Cardiac muscle cell (in vitro differentiated cells and primary cell): ENCODE measurements at regions not wholly inside any gene's neighbourhood (a gene's known extent, or its start where the extent isn't known, plus 50 kb on each side); places are given as distances from the start of the nearest gene placed in this dataset.

Source experiments
- DNase-seq, 2 donors: peaks; one replicate each; pipeline versions ENCODE4 v3.0.0 to v3.0.0-alpha.2; 2010 to 2017; ENCODE audit warnings: low read depth in 1 of 2, low spot score in 1 of 2
- H3K27ac ChIP-seq: fragments of 200-600 bp; sonication (generic); 2 replicates; pipeline ENCODE4 v1.5.1; 2016
- H3K27me3 ChIP-seq: fragments of 200-600 bp; sonication (generic); 2 replicates; pipeline ENCODE4 v1.6.0; 2016; ENCODE audit warnings: control low read depth
- H3K36me3 ChIP-seq: fragments of 200-600 bp; sonication (generic); 2 replicates; pipeline ENCODE4 v1.5.1; 2016; ENCODE audit warnings: control low read depth
- H3K4me1 ChIP-seq: fragments of 200-600 bp; sonication (generic); 2 replicates; pipeline ENCODE4 v1.8.1; 2017; ENCODE audit warnings: low read depth, mild to moderate bottlenecking, mixed run types
- H3K4me3 ChIP-seq: fragments of 200-600 bp; sonication (generic); 2 replicates; pipeline ENCODE4 v1.5.1; 2016; ENCODE audit warnings: mild to moderate bottlenecking
- H3K9me3 ChIP-seq: fragments of 200-600 bp; sonication (generic); 2 replicates; pipeline ENCODE4 v1.5.1; 2017; ENCODE audit warnings: low read depth, mild to moderate bottlenecking, control low read depth
- CTCF ChIP-seq: IDR thresholded peaks from 2 replicates; pipeline ENCODE4 v1.5.1; 2012; ENCODE audit warnings: low read depth, mild to moderate bottlenecking, low read length

GRCh38 chr10:80996615-80997193, 459.0 kb downstream of the SH2D4B start:
- no peaks in the 10 kb centered on the region for H3K27me3 ChIP-seq
- TF ChIP-seq CTCF = no peak
- H3K9me3 ChIP-seq = no peaks in the 10 kb centered on the region
- H3K36me3 ChIP-seq = no peaks in the 10 kb centered on the region
- no peak overlapping the region for H3K27ac ChIP-seq
- no peak for DNase-seq
- peaks cover 6% of the 10 kb centered on the region for H3K4me1 ChIP-seq
- H3K4me3 ChIP-seq = no peak overlapping the region

- Histone ChIP-seq H3K36me3 (no peaks in the 10 kb centered on the region), H3K27me3 (no peaks in the 10 kb centered on the region), H3K4me3 (no peak overlapping the region), H3K27ac (no peak overlapping the region), H3K4me1 (peaks cover 6% of the 10 kb centered on the region), H3K9me3 (no peaks in the 10 kb centered on the region)
- no peak for DNase-seq
- TF ChIP-seq CTCF = no peak
These were observed 463.1 kb downstream of the SH2D4B start for GRCh38 chr10:81000781-81001180.

- no peak for DNase-seq
- H3K4me1 ChIP-seq = peaks cover 6% of the 10 kb centered on the region
- H3K9me3 ChIP-seq = no peaks in the 10 kb centered on the region
- no peaks in the 10 kb centered on the region for H3K27me3 ChIP-seq
- no peak overlapping the region for H3K27ac ChIP-seq
- TF ChIP-seq CTCF = no peak
- no peak overlapping the region for H3K4me3 ChIP-seq
- H3K36me3 ChIP-seq = no peaks in the 10 kb centered on the region
These were observed 464.7 kb downstream of the SH2D4B start for GRCh38 chr10:81002382-81002781.

- no peaks in the 10 kb centered on the region for H3K36me3 ChIP-seq
- TF ChIP-seq CTCF = no peak
- H3K4me1 ChIP-seq = no peaks in the 10 kb centered on the region
- H3K27ac ChIP-seq = no peak overlapping the region
- DNase-seq = no peak
- H3K4me3 ChIP-seq = no peak overlapping the region
- H3K9me3 ChIP-seq = no peaks in the 10 kb centered on the region
- H3K27me3 ChIP-seq = no peaks in the 10 kb centered on the region
These were observed 470.2 kb downstream of the SH2D4B start for GRCh38 chr10:81007872-81008271.

- TF ChIP-seq CTCF = no peak
- H3K27me3 ChIP-seq = no peaks in the 10 kb centered on the region
- DNase-seq = no peak
- H3K4me1 ChIP-seq = no peaks in the 10 kb centered on the region
- no peak overlapping the region for H3K27ac ChIP-seq
- no peaks in the 10 kb centered on the region for H3K36me3 ChIP-seq
- H3K9me3 ChIP-seq = no peaks in the 10 kb centered on the region
- H3K4me3 ChIP-seq = no peak overlapping the region
These were observed 471.0 kb downstream of the SH2D4B start for GRCh38 chr10:81008726-81009125.

GRCh38 chr10:81009296-81009695, 471.6 kb downstream of the SH2D4B start:
- H3K36me3 ChIP-seq = no peaks in the 10 kb centered on the region
- H3K27me3 ChIP-seq = no peaks in the 10 kb centered on the region
- no peaks in the 10 kb centered on the region for H3K9me3 ChIP-seq
- no peak for DNase-seq
- H3K4me3 ChIP-seq = no peak overlapping the region
- H3K27ac ChIP-seq = no peak overlapping the region
- H3K4me1 ChIP-seq = no peaks in the 10 kb centered on the region
- TF ChIP-seq CTCF = no peak
